DND-41 (cell line): ENCODE measurements at regions not wholly inside any gene's neighbourhood (a gene's known extent, or its start where the extent isn't known, plus 50 kb on each side); places are given as distances from the start of the nearest gene placed in this dataset.

Experiments
- EZH2 ChIP-seq: IDR thresholded peaks from 3 replicates; pipeline ENCODE4 v1.6.1; 2012; ENCODE audit warnings: borderline replicate concordance, low read depth, mild to moderate bottlenecking, moderate library complexity, low read length, inconsistent platforms; ENCODE audit not compliant: severe bottlenecking
- TF ChIP-seq, protein P1 (sequence below): IDR thresholded peaks from 2 replicates; pipeline ENCODE4 v1.5.1; 2012; ENCODE audit warnings: borderline replicate concordance, low read length, moderate library complexity, mild to moderate bottlenecking; ENCODE audit not compliant: poor library complexity, severe bottlenecking; ENCODE audit errors: extremely low read depth

DNA sequence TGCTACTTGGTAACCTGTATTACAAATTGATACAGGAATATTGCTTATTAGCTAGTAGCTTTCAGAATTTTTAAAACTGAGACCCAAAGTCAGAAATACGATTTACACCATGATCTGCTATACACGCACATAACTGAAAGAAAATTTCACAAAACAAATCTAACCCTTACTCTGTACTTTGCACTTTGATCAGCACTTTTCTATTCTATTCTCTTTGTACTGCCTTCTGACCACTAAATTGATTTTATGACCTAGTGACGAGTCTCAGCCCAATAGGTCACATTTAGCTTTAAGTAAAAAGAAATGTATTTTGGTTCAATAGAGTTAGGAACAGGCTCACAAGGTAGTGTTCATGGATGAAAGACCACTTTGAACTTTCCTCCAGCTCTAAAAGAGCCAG, 252.5 kb downstream of the TBX18 start:
- TF ChIP-seq, protein P1, sequence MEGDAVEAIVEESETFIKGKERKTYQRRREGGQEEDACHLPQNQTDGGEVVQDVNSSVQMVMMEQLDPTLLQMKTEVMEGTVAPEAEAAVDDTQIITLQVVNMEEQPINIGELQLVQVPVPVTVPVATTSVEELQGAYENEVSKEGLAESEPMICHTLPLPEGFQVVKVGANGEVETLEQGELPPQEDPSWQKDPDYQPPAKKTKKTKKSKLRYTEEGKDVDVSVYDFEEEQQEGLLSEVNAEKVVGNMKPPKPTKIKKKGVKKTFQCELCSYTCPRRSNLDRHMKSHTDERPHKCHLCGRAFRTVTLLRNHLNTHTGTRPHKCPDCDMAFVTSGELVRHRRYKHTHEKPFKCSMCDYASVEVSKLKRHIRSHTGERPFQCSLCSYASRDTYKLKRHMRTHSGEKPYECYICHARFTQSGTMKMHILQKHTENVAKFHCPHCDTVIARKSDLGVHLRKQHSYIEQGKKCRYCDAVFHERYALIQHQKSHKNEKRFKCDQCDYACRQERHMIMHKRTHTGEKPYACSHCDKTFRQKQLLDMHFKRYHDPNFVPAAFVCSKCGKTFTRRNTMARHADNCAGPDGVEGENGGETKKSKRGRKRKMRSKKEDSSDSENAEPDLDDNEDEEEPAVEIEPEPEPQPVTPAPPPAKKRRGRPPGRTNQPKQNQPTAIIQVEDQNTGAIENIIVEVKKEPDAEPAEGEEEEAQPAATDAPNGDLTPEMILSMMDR, result no peak
- TF ChIP-seq EZH2, result no peak
